Prostate gland (tissue), 2 donors: ENCODE measurements at regions not wholly inside any gene's neighbourhood (a gene's known extent, or its start where the extent isn't known, plus 50 kb on each side); places are given as distances from the start of the nearest gene placed in this dataset.

Experiments used
- DNase-seq: peaks from one replicate; pipeline ENCODE4 v3.0.0-alpha.2; 2019; ENCODE audit warnings: low spot score
- H3K27ac ChIP-seq, 2 donors: fragments of 200-600 bp; sonication (generic); 2 replicates each; pipeline ENCODE4 v1.5.1; 2017 to 2019
- H3K27me3 ChIP-seq: fragments of 200-600 bp; sonication (generic); replicated peaks from 2 replicates; pipeline ENCODE4 v1.5.1; 2019; ENCODE audit not compliant: insufficient read depth
- H3K36me3 ChIP-seq, 2 donors: fragments of 200-600 bp; sonication (generic); 1 replicate in 1 of 2; 2 replicates in 1 of 2; pipeline versions ENCODE4 v1.5.1 to v1.8.1; 2017 to 2019
- H3K4me1 ChIP-seq: fragments of 200-600 bp; sonication (generic); replicated peaks from 2 replicates; pipeline ENCODE4 v1.5.1; 2019
- H3K4me3 ChIP-seq, 2 donors: fragments of 200-600 bp; sonication (generic); 2 replicates each; pipeline ENCODE4 v1.5.1; 2017 to 2019
- H3K9me3 ChIP-seq: fragments of 200-600 bp; sonication (generic); 2 replicates; pipeline ENCODE4 v1.5.1; 2017
- POLR2A ChIP-seq: fragments of 450-650 bp; IDR thresholded peaks from one replicate; pipeline ENCODE4 v1.6.1; 2016; ENCODE audit warnings: antibody characterized with exemption, mild to moderate bottlenecking
- POLR2AphosphoS5 ChIP-seq: sonication (generic); formaldehyde crosslinking; IDR thresholded peaks from one replicate; pipeline ENCODE4 v1.6.1; 2017; ENCODE audit warnings: antibody characterized with exemption
- WGBS: methylation state at CpG from one replicate; pipeline ENCODE4 v1.1.5; 2018; 5-methylcytosine and 5-hydroxymethylcytosine counted together
- intact Hi-C: fragments of 100-400 bp; cut with DNase I; formaldehyde crosslinking; loops from one replicate; pipeline ENCODE4 v1.14.2; 2022
- TF ChIP-seq, protein P1 (sequence below), 4 experiments: fragments of 200-600 bp in 2 of 4; fragments of 450-650 bp in 2 of 4; sonication (generic) in 2 of 4; IDR thresholded peaks; 1 replicate in 3 of 4; 2 replicates in 1 of 4; pipeline ENCODE4 v1.5.1; 2016 to 2019; ENCODE audit warnings: antibody characterized with exemption in 4 of 4, mild to moderate bottlenecking in 2 of 4, moderate library complexity in 2 of 4

DNA sequence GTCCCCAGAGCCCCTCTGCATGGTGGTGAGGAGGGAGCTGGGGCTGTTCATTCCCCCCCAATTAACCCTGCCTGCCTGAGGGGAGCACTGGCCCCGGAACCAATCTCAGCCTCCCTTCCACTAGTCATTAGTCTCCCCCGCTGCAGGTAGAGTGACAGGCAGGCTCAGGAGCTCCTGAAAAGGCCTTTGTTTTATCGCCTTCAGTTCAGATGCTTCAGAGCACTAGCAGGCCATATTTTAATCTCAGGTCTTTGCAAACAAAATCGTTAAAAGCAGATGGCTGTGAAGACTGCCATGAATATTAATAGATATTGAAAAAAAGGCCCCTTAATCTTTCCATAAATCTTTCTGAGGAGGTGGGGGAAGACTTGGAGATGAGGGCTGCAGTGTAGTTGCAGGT, 250.7 kb downstream of the RPS24 start:
- Histone ChIP-seq H3K4me1 (no peaks in the 10 kb centered on the region), H3K27me3 (no peaks in the 10 kb centered on the region), H3K36me3 (no peaks in the 10 kb centered on the region), H3K4me3 (no peak overlapping the region), H3K27ac (no peak overlapping the region), H3K9me3 (no peaks in the 10 kb centered on the region)
- WGBS, result 74% methylated on average over 4 of the region's 4 CpGs
- TF ChIP-seq POLR2A, result no peak
- TF ChIP-seq POLR2AphosphoS5, result no peak
- TF ChIP-seq, protein P1, sequence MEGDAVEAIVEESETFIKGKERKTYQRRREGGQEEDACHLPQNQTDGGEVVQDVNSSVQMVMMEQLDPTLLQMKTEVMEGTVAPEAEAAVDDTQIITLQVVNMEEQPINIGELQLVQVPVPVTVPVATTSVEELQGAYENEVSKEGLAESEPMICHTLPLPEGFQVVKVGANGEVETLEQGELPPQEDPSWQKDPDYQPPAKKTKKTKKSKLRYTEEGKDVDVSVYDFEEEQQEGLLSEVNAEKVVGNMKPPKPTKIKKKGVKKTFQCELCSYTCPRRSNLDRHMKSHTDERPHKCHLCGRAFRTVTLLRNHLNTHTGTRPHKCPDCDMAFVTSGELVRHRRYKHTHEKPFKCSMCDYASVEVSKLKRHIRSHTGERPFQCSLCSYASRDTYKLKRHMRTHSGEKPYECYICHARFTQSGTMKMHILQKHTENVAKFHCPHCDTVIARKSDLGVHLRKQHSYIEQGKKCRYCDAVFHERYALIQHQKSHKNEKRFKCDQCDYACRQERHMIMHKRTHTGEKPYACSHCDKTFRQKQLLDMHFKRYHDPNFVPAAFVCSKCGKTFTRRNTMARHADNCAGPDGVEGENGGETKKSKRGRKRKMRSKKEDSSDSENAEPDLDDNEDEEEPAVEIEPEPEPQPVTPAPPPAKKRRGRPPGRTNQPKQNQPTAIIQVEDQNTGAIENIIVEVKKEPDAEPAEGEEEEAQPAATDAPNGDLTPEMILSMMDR (IDR thresholded peaks at IDR 0.05), result no peak
- no peak for DNase-seq
- intact Hi-C loops, result loop anchor here (2.0 kb wide), 1 partner anchor 40 kb away; no protein-coding TSS in a partner anchor

- Histone ChIP-seq H3K9me3 (no peaks in the 10 kb centered on the region), H3K4me1 (no peaks in the 10 kb centered on the region), H3K27ac (no peak overlapping the region), H3K4me3 (no peak overlapping the region), H3K27me3 (no peaks in the 10 kb centered on the region), H3K36me3 (no peaks in the 10 kb centered on the region)
- TF ChIP-seq POLR2AphosphoS5 (no peak), POLR2A (no peak)
- TF ChIP-seq, protein P1 (IDR thresholded peaks at IDR 0.05), result no peak
- no peak for DNase-seq
- intact Hi-C loops, result loop anchor here (2.0 kb wide), 1 partner anchor 40 kb away; no protein-coding TSS in a partner anchor
- 84% methylated on average over 5 of the region's 5 CpGs for WGBS
Measured at GRCh38 chr10:78285226-78285625, 251.6 kb downstream of the RPS24 start.

DNA sequence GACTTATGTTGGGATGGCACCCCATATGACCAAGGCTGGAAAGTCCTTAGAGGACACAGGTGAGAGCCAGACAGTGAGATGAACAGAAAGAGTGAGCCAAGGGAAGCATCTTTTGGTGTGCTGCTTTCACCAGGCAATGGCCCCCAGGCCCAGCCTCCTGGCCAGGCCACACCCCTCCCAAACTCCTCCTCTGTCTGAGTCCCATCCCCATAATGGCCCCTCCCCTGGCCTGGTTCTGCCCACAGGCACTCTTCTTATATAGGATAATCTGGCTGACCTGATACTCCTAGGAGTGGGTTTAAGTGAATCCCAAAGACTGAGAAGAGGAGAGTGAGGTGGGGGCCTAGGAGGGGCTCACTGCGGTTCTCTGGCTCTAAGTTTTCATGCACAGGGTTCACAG, 252.5 kb downstream of the RPS24 start:
- no peak for DNase-seq
- Histone ChIP-seq H3K4me1 (no peaks in the 10 kb centered on the region), H3K36me3 (no peaks in the 10 kb centered on the region), H3K4me3 (no peak overlapping the region), H3K27ac (no peak overlapping the region), H3K27me3 (no peaks in the 10 kb centered on the region), H3K9me3 (no peaks in the 10 kb centered on the region)
- TF ChIP-seq POLR2AphosphoS5, result no peak
- TF ChIP-seq POLR2A, result no peak
- TF ChIP-seq, protein P1 (IDR thresholded peaks at IDR 0.05), result no peak
- 54% methylated on average over 1 of the region's 1 CpG for WGBS
- intact Hi-C loops, result no loop called here

GRCh38 chr10:78286668-78287067, 253.0 kb downstream of the RPS24 start:
- 78% methylated on average over 9 of the region's 9 CpGs for WGBS
- Histone ChIP-seq H3K4me3 (no peak overlapping the region), H3K9me3 (no peaks in the 10 kb centered on the region), H3K27ac (no peak overlapping the region), H3K4me1 (no peaks in the 10 kb centered on the region), H3K27me3 (no peaks in the 10 kb centered on the region), H3K36me3 (no peaks in the 10 kb centered on the region)
- no peak for DNase-seq
- TF ChIP-seq, protein P1 (IDR thresholded peaks at IDR 0.05), result no peak
- TF ChIP-seq POLR2A (no peak), POLR2AphosphoS5 (no peak)
- intact Hi-C loops, result no loop called here

DNA sequence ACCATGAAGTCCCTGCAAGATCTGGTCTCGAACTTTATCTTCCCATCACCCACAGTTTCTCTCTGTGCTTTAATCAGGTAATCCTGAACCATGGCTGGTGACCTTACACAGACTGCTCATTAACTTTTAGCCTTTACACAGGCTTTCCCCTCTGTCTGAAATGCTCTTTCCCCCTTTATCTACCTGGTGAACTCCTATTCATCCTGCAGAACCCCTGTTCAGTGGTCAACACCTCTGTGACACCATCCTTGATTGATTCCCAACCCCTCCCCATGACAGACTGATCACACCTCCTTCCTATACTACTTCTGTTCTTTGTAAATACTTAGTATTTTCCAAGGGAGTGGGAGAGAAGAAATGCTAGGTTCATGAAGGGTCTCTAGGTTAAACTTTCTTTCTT, 254.0 kb downstream of the RPS24 start:
- Histone ChIP-seq H3K4me1 (no peaks in the 10 kb centered on the region), H3K36me3 (no peaks in the 10 kb centered on the region), H3K27ac (no peak overlapping the region), H3K9me3 (no peaks in the 10 kb centered on the region), H3K4me3 (no peak overlapping the region), H3K27me3 (no peaks in the 10 kb centered on the region)
- intact Hi-C loops, result no loop called here
- no peak for DNase-seq
- TF ChIP-seq POLR2A, result no peak
- TF ChIP-seq, protein P1 (IDR thresholded peaks at IDR 0.05), result no peak
- TF ChIP-seq POLR2AphosphoS5, result no peak
- 92% methylated on average over 1 of the region's 1 CpG for WGBS
